RWPE1 (cell line): ENCODE measurements at regions not wholly inside any gene's neighbourhood (a gene's known extent, or its start where the extent isn't known, plus 50 kb on each side); places are given as distances from the start of the nearest gene placed in this dataset.
"Not testable (repeated sequence)": the region's sequence is repeated elsewhere in the genome, so short reads cannot be mapped to it uniquely, and the experiment has no call there.

Experiments used
- CTCF ChIA-PET: fragments of 350-600 bp; sonication (Branson Sonifier 250); formaldehyde crosslinking; extraction: SDS; loops from one replicate; lab custom pipeline; 2021; lab: Yijun Ruan, JAX
- POLR2A ChIA-PET: fragments of 400-600 bp; formaldehyde crosslinking; extraction: SDS; loops from one replicate; lab custom pipeline; 2020; ENCODE audit warnings: antibody characterized with exemption; ENCODE audit not compliant: low non-redundant PET; lab: Yijun Ruan, JAX
- DNase-seq: peaks from one replicate; pipeline ENCODE4 v3.0.0; 2012; ENCODE audit warnings: low spot score
- H3K27ac ChIP-seq: fragments of 450-650 bp; 2 replicates; pipeline ENCODE4 v1.5.1; 2017
- CTCF ChIP-seq: fragments of 450-650 bp; conservative IDR thresholded peaks from 2 replicates; pipeline ENCODE4 v1.5.1; 2017; ENCODE audit warnings: low read depth, mild to moderate bottlenecking

GRCh38 chr3:89533275-89533674 lies 425.9 kb downstream of the EPHA3 start:
- DNase-seq: no peak
- TF ChIP-seq CTCF: no peak
- no peak overlapping the region for H3K27ac ChIP-seq
- ChIA-PET CTCF (no interaction called here), POLR2A (no interaction called here)

- POLR2A ChIA-PET, H3K27ac ChIP-seq, DNase-seq, CTCF ChIA-PET: not testable (repeated sequence)
Observed at GRCh38 chr3:89554587-89554986, 447.2 kb downstream of the EPHA3 start.

- TF ChIP-seq CTCF: no peak
- CTCF ChIA-PET: no interaction called here
- DNase-seq: no peak
- POLR2A ChIA-PET: no interaction called here
- no peak overlapping the region for H3K27ac ChIP-seq
Observed at GRCh38 chr3:89558711-89559110, 451.3 kb downstream of the EPHA3 start.

- no peak overlapping the region for H3K27ac ChIP-seq
- DNase-seq: peak; percentile 4
- POLR2A ChIA-PET: no interaction called here
- TF ChIP-seq CTCF: no peak
- CTCF ChIA-PET: no interaction called here
Observed at GRCh38 chr3:89560568-89560967, 453.1 kb downstream of the EPHA3 start.

- no peak for TF ChIP-seq CTCF
- H3K27ac ChIP-seq: no peak overlapping the region
- ChIA-PET POLR2A (no interaction called here), CTCF (no interaction called here)
- no peak for DNase-seq
Observed at GRCh38 chr3:89562373-89562772, 455.0 kb downstream of the EPHA3 start.

- POLR2A ChIA-PET: no interaction called here
- H3K27ac ChIP-seq: no peak overlapping the region
- no peak for TF ChIP-seq CTCF
- CTCF ChIA-PET: no interaction called here
- DNase-seq: no peak
Observed at GRCh38 chr3:89565098-89565497, 457.7 kb downstream of the EPHA3 start.

- no peak overlapping the region for H3K27ac ChIP-seq
- DNase-seq: no peak
- no peak for TF ChIP-seq CTCF
- POLR2A ChIA-PET: no interaction called here
- CTCF ChIA-PET: interaction anchor here (0.6 kb wide), 1 partner anchor 35 kb away, joined by 4 read pairs; no protein-coding TSS in a partner anchor
Observed at GRCh38 chr3:89570465-89570864, 463.0 kb downstream of the EPHA3 start.
